Uterus (tissue), 2 donors: ENCODE measurements at regions not wholly inside any gene's neighbourhood (a gene's known extent, or its start where the extent isn't known, plus 50 kb on each side); places are given as distances from the start of the nearest gene placed in this dataset.

ENCODE experiments used
- POLR2A ChIP-seq, 2 donors: fragments of 450-650 bp; IDR thresholded peaks; one replicate each; pipeline ENCODE4 v1.6.1; 2016; ENCODE audit warnings: antibody characterized with exemption in 2 of 2, mild to moderate bottlenecking in 1 of 2, moderate library complexity in 1 of 2
- TF ChIP-seq, protein P1 (sequence below), 4 experiments: fragments of 200-600 bp in 2 of 4; fragments of 450-650 bp in 2 of 4; sonication (generic) in 2 of 4; IDR thresholded peaks; one replicate each; pipeline ENCODE4 v1.5.1; 2016 to 2019; ENCODE audit warnings: antibody characterized with exemption in 4 of 4, mild to moderate bottlenecking in 2 of 4, moderate library complexity in 1 of 4

DNA sequence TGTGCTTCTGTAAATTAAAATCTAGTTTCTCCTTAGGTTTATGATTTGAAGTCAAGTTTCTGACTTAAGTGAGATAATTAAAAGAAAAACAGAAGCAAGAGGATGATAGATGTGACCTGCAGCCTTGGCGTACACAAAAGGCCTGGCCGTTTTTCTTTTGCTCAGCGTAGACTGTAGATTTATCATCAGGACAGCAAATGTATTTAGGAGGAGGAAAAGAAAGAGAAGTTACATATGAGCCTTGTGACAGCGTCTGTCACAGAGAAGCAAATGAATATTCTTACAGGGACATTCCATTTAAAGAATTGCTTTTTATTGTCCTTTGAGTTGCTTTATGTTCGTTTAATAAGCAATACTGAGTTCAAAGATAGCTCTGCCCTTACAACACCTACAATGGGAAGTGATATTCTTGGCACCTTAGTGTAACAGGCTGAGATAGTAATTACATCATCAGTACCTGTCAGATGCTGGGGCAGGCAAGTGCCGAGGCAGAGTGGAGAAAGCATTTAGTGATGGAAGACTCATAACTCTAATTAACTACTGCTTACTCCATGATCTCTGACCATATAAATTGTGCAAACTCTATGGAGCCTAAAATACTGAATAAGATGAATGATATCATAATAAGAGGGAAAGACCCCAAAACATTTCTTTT is 311.5 kb downstream of the MFSD1 start:
- TF ChIP-seq, protein P1, sequence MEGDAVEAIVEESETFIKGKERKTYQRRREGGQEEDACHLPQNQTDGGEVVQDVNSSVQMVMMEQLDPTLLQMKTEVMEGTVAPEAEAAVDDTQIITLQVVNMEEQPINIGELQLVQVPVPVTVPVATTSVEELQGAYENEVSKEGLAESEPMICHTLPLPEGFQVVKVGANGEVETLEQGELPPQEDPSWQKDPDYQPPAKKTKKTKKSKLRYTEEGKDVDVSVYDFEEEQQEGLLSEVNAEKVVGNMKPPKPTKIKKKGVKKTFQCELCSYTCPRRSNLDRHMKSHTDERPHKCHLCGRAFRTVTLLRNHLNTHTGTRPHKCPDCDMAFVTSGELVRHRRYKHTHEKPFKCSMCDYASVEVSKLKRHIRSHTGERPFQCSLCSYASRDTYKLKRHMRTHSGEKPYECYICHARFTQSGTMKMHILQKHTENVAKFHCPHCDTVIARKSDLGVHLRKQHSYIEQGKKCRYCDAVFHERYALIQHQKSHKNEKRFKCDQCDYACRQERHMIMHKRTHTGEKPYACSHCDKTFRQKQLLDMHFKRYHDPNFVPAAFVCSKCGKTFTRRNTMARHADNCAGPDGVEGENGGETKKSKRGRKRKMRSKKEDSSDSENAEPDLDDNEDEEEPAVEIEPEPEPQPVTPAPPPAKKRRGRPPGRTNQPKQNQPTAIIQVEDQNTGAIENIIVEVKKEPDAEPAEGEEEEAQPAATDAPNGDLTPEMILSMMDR (IDR thresholded peaks at IDR 0.05) = no peak
- TF ChIP-seq POLR2A (IDR thresholded peaks at IDR 0.05) = no peak
